Embryonic facial prominence (tissue), 1 donor: ENCODE measurements at regions not wholly inside any gene's neighbourhood (a gene's known extent, or its start where the extent isn't known, plus 50 kb on each side); places are given as distances from the start of the nearest gene placed in this dataset.

ENCODE experiments used
- DNase-seq: peaks from one replicate; pipeline ENCODE4 v3.0.0-alpha.2; 2016; ENCODE audit errors: extremely low spot score

DNA sequence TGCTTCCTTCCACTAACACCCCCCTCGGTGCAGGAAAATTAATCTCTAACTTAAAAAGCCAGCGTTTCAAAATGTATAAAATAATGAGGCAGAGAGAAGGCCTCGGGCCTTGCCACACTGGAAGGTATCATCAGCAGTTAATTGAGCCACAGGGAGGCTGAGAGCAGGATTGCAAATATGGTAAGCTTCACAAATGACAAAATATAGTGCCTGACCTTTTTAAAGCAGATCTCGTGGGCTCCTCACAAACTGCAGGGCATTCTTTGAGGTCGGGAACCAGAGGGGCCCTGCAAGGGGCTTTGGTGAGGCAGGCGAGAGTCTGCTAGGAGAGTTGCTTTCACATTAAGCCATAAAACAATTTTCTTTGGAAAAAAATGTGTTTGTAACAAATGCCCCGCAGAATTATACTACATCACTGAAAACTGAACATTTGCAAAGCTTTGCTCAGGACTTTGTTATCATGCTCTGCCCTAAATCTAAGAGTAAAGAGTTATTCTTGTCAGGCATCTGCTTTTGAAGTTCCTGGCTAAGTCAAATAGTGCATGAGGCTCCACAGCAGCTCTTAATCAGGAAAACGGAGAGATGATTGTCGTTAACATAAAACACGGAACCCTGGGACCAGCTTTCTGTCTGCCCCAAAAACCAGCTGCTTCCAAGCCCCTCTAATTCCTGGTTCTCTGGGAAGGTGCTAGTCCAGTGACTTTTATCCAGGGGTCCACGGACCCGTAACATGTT, 61.4 kb upstream of the SYT13 start:
- no peak for DNase-seq

- no peak for DNase-seq
Measured at GRCh38 chr11:45345491-45345890, 59.4 kb upstream of the SYT13 start.

- DNase-seq: no peak
Measured at GRCh38 chr11:45344028-45344427, 57.9 kb upstream of the SYT13 start.

DNA sequence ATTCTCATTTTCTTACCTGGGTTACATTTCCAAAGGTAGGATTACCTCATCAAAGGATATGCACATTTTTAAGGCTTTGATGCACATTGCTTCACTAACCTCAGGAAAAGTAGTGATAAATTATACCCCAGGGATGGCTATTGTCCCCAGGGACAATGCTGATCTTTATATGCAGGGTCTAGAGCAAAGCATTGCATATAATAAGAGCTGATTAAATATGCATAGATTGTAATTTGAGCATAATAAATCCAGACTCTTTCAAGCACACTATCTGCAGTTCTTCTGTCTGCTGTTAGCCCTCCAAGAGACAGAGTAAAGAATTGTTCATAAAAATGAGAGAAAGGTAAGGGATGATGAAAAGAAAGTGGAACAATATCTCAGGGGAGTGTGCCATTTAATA, 57.3 kb upstream of the SYT13 start:
- no peak for DNase-seq

GRCh38 chr11:45341372-45341771, 55.2 kb upstream of the SYT13 start:
- DNase-seq: no peak

DNA sequence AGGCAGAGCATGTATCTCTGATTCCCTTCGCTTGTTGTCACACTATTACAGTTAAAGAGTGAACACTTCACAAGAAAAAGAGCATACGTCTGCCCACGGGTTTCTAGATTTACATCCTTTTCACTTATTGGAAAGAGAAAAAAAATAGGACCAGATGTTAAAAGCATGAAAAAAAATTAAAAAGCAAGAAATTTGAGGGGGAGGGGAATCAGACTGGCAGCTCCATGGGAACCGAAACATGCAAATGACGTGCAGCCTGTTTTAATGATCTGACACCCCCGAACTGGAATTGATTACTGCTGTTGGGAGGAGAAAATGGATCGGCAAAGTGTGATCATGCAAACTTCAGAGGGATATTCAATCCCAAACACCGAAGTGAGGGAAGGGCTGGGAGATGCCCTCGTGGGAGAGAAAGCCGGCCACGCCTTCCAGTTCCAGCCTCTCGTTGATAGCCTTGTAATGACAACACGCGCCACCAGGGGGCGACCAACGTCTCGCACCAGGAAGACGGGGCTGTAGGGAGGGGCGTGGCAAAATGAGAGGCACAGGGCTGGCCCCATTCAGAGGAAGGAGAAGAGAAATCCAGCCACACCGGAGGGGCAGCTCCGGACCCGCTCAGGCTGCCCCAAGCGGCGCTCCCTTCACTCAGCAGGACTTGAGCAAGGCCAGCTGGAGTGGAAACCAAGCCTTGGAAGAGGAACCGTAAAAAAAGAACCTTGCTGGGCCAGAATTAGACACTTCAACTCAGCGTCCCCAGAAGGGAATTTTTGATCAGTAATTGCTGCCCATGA, 53.8 kb upstream of the SYT13 start:
- DNase-seq: peak; percentile 69

DNA sequence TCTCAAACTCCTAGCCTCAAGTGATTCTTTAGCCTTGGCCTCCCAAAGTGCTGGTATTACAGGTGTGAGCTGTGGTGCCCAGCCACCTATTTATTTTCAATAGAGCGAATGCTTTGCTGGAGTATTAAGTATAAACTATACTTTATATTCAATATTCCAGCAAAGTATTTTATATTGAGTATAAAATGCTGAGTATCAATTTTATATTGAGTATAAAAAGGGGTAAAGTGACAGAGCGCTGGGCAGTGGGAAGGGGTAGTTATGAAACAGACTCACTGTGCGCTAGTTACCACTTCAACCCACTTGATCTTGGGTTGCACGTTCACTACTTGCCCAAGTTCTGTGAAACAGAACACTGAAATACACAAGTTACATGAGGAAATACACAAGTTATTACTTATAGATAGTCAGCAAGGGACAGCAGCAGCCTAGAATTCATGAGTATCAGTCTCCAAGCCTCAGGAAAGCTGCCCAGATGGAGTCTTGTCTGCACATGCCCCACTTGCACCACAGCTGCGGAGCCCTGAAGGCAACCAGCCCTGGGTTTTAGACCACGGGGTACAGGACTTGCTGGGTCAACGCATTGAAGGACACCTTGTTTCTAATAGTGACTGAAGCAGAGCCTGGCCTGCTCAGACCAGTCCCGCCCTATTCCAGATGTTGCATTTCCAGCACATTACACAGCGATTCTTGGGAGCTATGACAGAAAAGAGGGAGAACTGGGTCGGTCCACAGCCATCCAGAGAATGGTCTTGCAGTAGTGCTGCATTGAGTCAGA, 51.6 kb upstream of the SYT13 start:
- DNase-seq: no peak

- no peak for DNase-seq
Measured at GRCh38 chr11:45336136-45336535, 50.0 kb upstream of the SYT13 start.
